Transverse colon (tissue), 4 donors: ENCODE measurements at regions not wholly inside any gene's neighbourhood (a gene's known extent, or its start where the extent isn't known, plus 50 kb on each side); places are given as distances from the start of the nearest gene placed in this dataset.

ENCODE experiments used
- POLR2A ChIP-seq: fragments of 450-650 bp; IDR thresholded peaks from one replicate; pipeline ENCODE4 v1.6.1; 2016; ENCODE audit warnings: antibody characterized with exemption, mild to moderate bottlenecking, moderate library complexity
- POLR2AphosphoS5 ChIP-seq, 3 donors: sonication (generic); formaldehyde crosslinking; IDR thresholded peaks; one replicate each; pipeline ENCODE4 v1.6.1; 2016; ENCODE audit warnings: antibody characterized with exemption in 3 of 3
- TF ChIP-seq, protein P1 (sequence below), 5 experiments: fragments of 200-600 bp in 3 of 5; fragments of 450-650 bp in 2 of 5; sonication (generic) in 3 of 5; IDR thresholded peaks; 1 replicate in 2 of 5; 2 replicates in 3 of 5; pipeline ENCODE4 v1.5.1; 2016 to 2017; ENCODE audit warnings: antibody characterized with exemption in 5 of 5, inconsistent platforms in 3 of 5, mild to moderate bottlenecking in 2 of 5, moderate library complexity in 1 of 5

- TF ChIP-seq, protein P1, sequence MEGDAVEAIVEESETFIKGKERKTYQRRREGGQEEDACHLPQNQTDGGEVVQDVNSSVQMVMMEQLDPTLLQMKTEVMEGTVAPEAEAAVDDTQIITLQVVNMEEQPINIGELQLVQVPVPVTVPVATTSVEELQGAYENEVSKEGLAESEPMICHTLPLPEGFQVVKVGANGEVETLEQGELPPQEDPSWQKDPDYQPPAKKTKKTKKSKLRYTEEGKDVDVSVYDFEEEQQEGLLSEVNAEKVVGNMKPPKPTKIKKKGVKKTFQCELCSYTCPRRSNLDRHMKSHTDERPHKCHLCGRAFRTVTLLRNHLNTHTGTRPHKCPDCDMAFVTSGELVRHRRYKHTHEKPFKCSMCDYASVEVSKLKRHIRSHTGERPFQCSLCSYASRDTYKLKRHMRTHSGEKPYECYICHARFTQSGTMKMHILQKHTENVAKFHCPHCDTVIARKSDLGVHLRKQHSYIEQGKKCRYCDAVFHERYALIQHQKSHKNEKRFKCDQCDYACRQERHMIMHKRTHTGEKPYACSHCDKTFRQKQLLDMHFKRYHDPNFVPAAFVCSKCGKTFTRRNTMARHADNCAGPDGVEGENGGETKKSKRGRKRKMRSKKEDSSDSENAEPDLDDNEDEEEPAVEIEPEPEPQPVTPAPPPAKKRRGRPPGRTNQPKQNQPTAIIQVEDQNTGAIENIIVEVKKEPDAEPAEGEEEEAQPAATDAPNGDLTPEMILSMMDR (IDR thresholded peaks at IDR 0.05) = no peak
- TF ChIP-seq POLR2A (no peak), POLR2AphosphoS5 (IDR thresholded peaks at IDR 0.05) (no peak)
Observed at GRCh38 chr6:150539111-150539510, 60.6 kb upstream of the PLEKHG1 start.
